Nephron (organoid): ENCODE measurements at regions not wholly inside any gene's neighbourhood (a gene's known extent, or its start where the extent isn't known, plus 50 kb on each side); places are given as distances from the start of the nearest gene placed in this dataset.

Source experiments
- H3K27ac Mint-ChIP-seq, 3 experiments: 2 replicates each; pipeline ENCODE4 v1.8.0; 2020; ENCODE audit warnings: mixed read lengths in 3 of 3, mild to moderate bottlenecking in 2 of 3, moderate library complexity in 1 of 3
- H3K27me3 Mint-ChIP-seq: 2 replicates; pipeline ENCODE4 v1.8.0; 2021; ENCODE audit warnings: low read depth, mild to moderate bottlenecking, moderate library complexity, mixed read lengths
- H3K36me3 Mint-ChIP-seq: 2 replicates; pipeline ENCODE4 v1.8.0; 2020; ENCODE audit warnings: low read depth, mixed read lengths
- H3K4me1 Mint-ChIP-seq: 2 replicates; pipeline ENCODE4 v1.8.0; 2020; ENCODE audit warnings: mixed read lengths
- H3K4me3 Mint-ChIP-seq, 3 experiments: 2 replicates each; pipeline ENCODE4 v1.8.0; 2020; ENCODE audit warnings: mild to moderate bottlenecking in 3 of 3, mixed read lengths in 3 of 3, moderate library complexity in 2 of 3
- H3K9me3 Mint-ChIP-seq: 2 replicates; pipeline ENCODE4 v1.8.0; 2020; ENCODE audit warnings: mixed read lengths
- TF ChIP-seq, protein P1 (sequence below), 3 experiments: fragments of 200-600 bp; sonication (generic); IDR thresholded peaks; one replicate each; pipeline ENCODE4 v1.5.0; 2021; ENCODE audit warnings: antibody characterized with exemption in 3 of 3; ENCODE audit not compliant: unreplicated experiment in 3 of 3

DNA sequence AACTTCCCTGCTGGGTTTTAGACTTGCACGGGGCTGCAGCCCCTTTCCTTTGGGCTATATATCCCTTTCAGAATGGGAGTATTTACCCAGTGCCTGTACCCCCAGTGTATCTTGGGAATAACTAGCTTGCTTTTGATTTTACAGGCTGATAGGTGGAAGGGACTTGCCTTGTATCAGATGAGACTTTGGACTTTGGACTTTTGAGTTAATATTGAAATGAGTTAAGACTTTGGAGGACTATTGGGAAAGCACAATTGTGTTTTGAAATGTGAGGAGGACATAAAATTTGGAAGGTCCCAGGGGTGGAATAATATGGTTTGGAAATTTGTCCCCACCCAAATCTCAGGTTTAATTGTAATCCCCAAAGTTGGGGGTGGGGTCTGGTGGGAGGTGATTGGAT, 393.8 kb upstream of the KIF2B start:
- Mint-ChIP-seq H3K27me3 (no peaks in the 10 kb centered on the region), H3K36me3 (no peaks in the 10 kb centered on the region), H3K9me3 (peaks cover 9% of the 10 kb centered on the region), H3K4me1 (no peaks in the 10 kb centered on the region), H3K4me3 (no peak overlapping the region), H3K27ac (no peak overlapping the region)
- TF ChIP-seq, protein P1, sequence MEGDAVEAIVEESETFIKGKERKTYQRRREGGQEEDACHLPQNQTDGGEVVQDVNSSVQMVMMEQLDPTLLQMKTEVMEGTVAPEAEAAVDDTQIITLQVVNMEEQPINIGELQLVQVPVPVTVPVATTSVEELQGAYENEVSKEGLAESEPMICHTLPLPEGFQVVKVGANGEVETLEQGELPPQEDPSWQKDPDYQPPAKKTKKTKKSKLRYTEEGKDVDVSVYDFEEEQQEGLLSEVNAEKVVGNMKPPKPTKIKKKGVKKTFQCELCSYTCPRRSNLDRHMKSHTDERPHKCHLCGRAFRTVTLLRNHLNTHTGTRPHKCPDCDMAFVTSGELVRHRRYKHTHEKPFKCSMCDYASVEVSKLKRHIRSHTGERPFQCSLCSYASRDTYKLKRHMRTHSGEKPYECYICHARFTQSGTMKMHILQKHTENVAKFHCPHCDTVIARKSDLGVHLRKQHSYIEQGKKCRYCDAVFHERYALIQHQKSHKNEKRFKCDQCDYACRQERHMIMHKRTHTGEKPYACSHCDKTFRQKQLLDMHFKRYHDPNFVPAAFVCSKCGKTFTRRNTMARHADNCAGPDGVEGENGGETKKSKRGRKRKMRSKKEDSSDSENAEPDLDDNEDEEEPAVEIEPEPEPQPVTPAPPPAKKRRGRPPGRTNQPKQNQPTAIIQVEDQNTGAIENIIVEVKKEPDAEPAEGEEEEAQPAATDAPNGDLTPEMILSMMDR (IDR thresholded peaks at IDR 0.05; ENCODE audit: unreplicated experiment in 3 of 3) = no peak

DNA sequence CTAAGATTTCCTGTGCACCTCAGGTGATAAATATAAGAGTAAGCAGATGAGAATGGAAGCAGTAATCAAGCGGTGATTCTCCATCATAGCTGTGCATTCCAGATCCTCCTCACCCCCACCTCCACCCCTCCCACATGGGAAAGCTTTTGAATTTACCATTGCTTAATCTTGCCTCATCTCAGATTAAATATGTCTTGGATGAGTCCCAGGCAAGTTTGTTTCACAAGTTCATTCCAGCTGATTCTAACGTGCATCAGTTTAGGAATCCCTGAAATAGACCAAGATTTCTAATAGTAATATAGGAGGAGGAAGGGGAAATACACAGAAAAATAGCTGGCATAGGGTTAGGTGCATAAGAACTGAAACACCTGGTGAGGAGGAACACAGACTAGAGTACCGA, 396.2 kb upstream of the KIF2B start:
- Mint-ChIP-seq H3K4me1 (no peaks in the 10 kb centered on the region), H3K27me3 (no peaks in the 10 kb centered on the region)

DNA sequence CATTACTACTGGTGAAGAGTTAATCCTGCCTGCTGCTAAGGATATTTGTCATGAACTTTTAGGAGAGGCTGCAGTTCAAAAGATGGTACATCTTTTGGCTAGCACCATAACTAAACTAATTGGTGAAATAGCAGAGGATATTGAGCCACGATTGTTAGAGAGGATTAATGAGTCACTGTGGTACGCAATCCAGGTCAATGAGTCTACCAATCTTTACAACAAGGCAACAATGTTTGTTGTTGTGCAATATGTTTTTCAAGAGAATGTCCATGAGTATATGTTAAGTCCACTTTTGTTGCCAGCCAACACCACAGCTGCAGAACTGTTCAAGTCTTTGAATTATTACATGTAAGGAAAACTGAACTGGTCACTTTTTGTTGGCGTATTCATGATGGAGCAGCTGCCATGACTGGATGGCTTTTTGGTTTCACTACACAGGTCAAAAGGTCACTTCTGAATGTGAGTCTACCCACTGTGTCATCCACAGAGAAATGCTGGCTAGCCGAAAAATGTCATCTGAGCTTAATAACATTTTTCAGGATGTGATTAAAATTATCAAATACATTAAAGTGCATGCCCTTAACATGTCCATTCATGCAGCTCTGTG, 402.6 kb upstream of the KIF2B start:
- H3K4me1 Mint-ChIP-seq = no peaks in the 10 kb centered on the region
- no peaks in the 10 kb centered on the region for H3K27me3 Mint-ChIP-seq
- TF ChIP-seq, protein P1 (IDR thresholded peaks at IDR 0.05; ENCODE audit: unreplicated experiment in 3 of 3) = no peak
- H3K9me3 Mint-ChIP-seq = peaks cover 6% of the 10 kb centered on the region
- H3K27ac Mint-ChIP-seq = no peak overlapping the region
- H3K36me3 Mint-ChIP-seq = no peaks in the 10 kb centered on the region
- H3K4me3 Mint-ChIP-seq = no peak overlapping the region

More for the DNA sequence above, 396.2 kb upstream of the KIF2B start:
- Mint-ChIP-seq H3K9me3 (peaks cover 9% of the 10 kb centered on the region), H3K36me3 (no peaks in the 10 kb centered on the region), H3K4me3 (no peak overlapping the region), H3K27ac (no peak overlapping the region)
- TF ChIP-seq, protein P1 (IDR thresholded peaks at IDR 0.05; ENCODE audit: unreplicated experiment in 3 of 3) = no peak

DNA sequence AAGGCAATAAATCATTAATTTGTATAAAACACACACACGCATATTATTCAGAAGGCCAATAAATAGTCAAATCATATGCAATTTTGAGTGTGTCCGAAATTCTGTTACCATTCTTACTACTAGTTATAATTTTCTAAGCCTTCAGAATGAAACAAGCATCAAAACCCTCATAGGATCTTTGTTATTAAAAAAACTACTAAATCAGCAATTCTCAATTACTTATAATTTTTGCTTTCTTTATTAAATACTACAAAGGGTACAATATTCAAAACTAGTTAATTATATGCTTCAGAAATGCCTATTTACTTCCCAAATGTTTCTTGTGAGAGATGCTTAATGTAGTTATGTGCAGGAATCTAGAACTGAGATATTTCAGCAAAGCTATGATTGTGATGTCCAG, 413.1 kb upstream of the KIF2B start:
- Mint-ChIP-seq H3K4me3 (no peak overlapping the region), H3K36me3 (no peaks in the 10 kb centered on the region), H3K27me3 (no peaks in the 10 kb centered on the region), H3K27ac (no peak overlapping the region), H3K9me3 (peaks cover 30% of the 10 kb centered on the region), H3K4me1 (no peaks in the 10 kb centered on the region)
- TF ChIP-seq, protein P1 (IDR thresholded peaks at IDR 0.05; ENCODE audit: unreplicated experiment in 3 of 3) = no peak

DNA sequence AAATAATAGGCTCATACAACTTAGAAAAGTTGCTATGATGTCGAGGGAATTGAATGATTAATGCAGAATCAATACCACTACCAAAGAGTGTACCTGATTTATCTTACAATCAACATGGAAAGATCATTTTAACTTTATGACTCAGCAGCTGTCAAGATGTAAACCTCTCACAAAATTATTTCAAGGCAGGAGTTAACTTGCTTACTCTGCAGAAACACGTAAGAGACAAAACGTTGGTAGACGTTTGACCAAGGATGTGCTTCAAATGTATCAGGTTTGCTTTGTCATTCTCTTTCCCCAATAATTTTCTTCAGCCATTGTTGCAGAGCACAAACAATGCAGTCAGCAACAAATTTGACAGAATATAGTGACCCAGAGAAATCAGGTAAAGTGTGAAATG, 415.8 kb upstream of the KIF2B start:
- Mint-ChIP-seq H3K27me3 (no peaks in the 10 kb centered on the region), H3K9me3 (peaks cover 29% of the 10 kb centered on the region), H3K4me1 (no peaks in the 10 kb centered on the region), H3K4me3 (no peak overlapping the region), H3K27ac (no peak overlapping the region), H3K36me3 (no peaks in the 10 kb centered on the region)
- TF ChIP-seq, protein P1 (IDR thresholded peaks at IDR 0.05; ENCODE audit: unreplicated experiment in 3 of 3) = no peak

DNA sequence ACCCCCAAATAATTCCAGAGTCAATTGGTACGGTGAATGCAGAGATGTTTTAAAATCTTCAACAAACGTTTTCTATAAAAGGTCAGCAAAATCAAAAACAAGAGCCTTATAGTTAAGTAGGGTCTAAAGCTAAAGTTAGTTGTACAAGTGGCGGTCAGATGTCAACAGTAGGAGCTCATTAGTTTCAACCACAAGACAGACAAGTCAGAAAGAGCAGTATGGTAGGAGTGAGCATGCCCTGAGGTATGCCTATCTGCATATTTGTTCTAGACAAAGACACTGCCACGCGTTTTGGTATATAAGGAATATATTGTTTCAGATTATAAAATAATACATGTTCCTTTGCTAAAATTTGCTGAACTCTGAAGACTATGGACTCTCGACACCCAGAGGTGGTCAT, 431.5 kb upstream of the KIF2B start:
- Mint-ChIP-seq H3K9me3 (no peaks in the 10 kb centered on the region), H3K4me3 (no peak overlapping the region), H3K36me3 (no peaks in the 10 kb centered on the region), H3K27ac (no peak overlapping the region), H3K4me1 (peaks cover 5% of the 10 kb centered on the region), H3K27me3 (no peaks in the 10 kb centered on the region)
- TF ChIP-seq, protein P1 (IDR thresholded peaks at IDR 0.05; ENCODE audit: unreplicated experiment in 3 of 3) = no peak
